ENCODE measurements at regions not wholly inside any gene's neighbourhood (a gene's known extent, or its start where the extent isn't known, plus 50 kb on each side); places are given as distances from the start of the nearest gene placed in this dataset.
A peak's percentile ranks its signal among the peaks of the same experiment; 100 is the strongest.

DNA sequence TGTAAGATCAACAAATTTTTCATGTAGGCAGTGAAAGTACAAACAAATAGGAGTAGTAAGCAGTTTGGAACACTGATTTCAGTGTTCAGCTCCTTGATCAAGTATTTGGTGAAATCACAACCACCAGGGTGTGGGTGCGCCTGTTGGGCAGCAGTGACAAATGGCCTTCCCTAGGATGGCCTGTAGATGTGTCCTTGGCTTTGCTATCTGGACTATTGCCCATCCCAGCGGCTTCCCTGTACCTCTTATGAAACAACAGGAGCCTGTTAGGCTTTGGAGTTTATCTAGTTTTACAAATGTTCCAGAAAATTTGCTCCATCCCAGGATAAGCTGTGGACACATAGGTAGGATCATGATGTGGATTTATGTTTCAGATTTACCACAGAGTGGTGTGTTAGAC lies 216.8 kb upstream of the FAT1 start (continued):
- TF ChIP-seq MBNL3 (CRISPR knock-in tag; conservative IDR thresholded peaks at IDR 0.05) (no peak), ZNF260 (CRISPR knock-in tag; IDR thresholded peaks at IDR 0.05; ENCODE audit: borderline replicate concordance, low read depth) (no peak), NBN (conservative IDR thresholded peaks at IDR 0.05) (no peak), ATAD3A (CRISPR knock-in tag; IDR thresholded peaks at IDR 0.05) (no peak), NFE2L2 (IDR thresholded peaks at IDR 0.05; ENCODE audit: low read length) (no peak), KLF13 (CRISPR knock-in tag; IDR thresholded peaks at IDR 0.05) (no peak), TGIF2 (CRISPR knock-in tag; IDR thresholded peaks at IDR 0.05) (no peak), REXO4 (CRISPR knock-in tag; IDR thresholded peaks at IDR 0.05; ENCODE audit: borderline replicate concordance) (no peak), ZNF644 (CRISPR knock-in tag; IDR thresholded peaks at IDR 0.05; ENCODE audit: low read depth) (peak; percentile 63; the same call in 1 of the 2 replicates), ZFP90 (CRISPR knock-in tag; IDR thresholded peaks at IDR 0.05; ENCODE audit: borderline replicate concordance) (no peak), ZNF256 (CRISPR knock-in tag; conservative IDR thresholded peaks at IDR 0.05) (no peak)
- TF ChIP-seq, protein P1, sequence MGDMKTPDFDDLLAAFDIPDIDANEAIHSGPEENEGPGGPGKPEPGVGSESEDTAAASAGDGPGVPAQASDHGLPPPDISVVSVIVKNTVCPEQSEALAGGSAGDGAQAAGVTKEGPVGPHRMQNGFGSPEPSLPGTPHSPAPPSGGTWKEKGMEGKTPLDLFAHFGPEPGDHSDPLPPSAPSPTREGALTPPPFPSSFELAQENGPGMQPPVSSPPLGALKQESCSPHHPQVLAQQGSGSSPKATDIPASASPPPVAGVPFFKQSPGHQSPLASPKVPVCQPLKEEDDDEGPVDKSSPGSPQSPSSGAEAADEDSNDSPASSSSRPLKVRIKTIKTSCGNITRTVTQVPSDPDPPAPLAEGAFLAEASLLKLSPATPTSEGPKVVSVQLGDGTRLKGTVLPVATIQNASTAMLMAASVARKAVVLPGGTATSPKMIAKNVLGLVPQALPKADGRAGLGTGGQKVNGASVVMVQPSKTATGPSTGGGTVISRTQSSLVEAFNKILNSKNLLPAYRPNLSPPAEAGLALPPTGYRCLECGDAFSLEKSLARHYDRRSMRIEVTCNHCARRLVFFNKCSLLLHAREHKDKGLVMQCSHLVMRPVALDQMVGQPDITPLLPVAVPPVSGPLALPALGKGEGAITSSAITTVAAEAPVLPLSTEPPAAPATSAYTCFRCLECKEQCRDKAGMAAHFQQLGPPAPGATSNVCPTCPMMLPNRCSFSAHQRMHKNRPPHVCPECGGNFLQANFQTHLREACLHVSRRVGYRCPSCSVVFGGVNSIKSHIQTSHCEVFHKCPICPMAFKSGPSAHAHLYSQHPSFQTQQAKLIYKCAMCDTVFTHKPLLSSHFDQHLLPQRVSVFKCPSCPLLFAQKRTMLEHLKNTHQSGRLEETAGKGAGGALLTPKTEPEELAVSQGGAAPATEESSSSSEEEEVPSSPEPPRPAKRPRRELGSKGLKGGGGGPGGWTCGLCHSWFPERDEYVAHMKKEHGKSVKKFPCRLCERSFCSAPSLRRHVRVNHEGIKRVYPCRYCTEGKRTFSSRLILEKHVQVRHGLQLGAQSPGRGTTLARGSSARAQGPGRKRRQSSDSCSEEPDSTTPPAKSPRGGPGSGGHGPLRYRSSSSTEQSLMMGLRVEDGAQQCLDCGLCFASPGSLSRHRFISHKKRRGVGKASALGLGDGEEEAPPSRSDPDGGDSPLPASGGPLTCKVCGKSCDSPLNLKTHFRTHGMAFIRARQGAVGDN (CRISPR knock-in tag; IDR thresholded peaks at IDR 0.05) = no peak
- TF ChIP-seq, protein P2, sequence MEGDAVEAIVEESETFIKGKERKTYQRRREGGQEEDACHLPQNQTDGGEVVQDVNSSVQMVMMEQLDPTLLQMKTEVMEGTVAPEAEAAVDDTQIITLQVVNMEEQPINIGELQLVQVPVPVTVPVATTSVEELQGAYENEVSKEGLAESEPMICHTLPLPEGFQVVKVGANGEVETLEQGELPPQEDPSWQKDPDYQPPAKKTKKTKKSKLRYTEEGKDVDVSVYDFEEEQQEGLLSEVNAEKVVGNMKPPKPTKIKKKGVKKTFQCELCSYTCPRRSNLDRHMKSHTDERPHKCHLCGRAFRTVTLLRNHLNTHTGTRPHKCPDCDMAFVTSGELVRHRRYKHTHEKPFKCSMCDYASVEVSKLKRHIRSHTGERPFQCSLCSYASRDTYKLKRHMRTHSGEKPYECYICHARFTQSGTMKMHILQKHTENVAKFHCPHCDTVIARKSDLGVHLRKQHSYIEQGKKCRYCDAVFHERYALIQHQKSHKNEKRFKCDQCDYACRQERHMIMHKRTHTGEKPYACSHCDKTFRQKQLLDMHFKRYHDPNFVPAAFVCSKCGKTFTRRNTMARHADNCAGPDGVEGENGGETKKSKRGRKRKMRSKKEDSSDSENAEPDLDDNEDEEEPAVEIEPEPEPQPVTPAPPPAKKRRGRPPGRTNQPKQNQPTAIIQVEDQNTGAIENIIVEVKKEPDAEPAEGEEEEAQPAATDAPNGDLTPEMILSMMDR (CRISPR knock-in tag; IDR thresholded peaks at IDR 0.05) = 0 out of 2 replicates have a peak, but pooled peaks have one; percentile 9
- TF ChIP-seq, protein P3, sequence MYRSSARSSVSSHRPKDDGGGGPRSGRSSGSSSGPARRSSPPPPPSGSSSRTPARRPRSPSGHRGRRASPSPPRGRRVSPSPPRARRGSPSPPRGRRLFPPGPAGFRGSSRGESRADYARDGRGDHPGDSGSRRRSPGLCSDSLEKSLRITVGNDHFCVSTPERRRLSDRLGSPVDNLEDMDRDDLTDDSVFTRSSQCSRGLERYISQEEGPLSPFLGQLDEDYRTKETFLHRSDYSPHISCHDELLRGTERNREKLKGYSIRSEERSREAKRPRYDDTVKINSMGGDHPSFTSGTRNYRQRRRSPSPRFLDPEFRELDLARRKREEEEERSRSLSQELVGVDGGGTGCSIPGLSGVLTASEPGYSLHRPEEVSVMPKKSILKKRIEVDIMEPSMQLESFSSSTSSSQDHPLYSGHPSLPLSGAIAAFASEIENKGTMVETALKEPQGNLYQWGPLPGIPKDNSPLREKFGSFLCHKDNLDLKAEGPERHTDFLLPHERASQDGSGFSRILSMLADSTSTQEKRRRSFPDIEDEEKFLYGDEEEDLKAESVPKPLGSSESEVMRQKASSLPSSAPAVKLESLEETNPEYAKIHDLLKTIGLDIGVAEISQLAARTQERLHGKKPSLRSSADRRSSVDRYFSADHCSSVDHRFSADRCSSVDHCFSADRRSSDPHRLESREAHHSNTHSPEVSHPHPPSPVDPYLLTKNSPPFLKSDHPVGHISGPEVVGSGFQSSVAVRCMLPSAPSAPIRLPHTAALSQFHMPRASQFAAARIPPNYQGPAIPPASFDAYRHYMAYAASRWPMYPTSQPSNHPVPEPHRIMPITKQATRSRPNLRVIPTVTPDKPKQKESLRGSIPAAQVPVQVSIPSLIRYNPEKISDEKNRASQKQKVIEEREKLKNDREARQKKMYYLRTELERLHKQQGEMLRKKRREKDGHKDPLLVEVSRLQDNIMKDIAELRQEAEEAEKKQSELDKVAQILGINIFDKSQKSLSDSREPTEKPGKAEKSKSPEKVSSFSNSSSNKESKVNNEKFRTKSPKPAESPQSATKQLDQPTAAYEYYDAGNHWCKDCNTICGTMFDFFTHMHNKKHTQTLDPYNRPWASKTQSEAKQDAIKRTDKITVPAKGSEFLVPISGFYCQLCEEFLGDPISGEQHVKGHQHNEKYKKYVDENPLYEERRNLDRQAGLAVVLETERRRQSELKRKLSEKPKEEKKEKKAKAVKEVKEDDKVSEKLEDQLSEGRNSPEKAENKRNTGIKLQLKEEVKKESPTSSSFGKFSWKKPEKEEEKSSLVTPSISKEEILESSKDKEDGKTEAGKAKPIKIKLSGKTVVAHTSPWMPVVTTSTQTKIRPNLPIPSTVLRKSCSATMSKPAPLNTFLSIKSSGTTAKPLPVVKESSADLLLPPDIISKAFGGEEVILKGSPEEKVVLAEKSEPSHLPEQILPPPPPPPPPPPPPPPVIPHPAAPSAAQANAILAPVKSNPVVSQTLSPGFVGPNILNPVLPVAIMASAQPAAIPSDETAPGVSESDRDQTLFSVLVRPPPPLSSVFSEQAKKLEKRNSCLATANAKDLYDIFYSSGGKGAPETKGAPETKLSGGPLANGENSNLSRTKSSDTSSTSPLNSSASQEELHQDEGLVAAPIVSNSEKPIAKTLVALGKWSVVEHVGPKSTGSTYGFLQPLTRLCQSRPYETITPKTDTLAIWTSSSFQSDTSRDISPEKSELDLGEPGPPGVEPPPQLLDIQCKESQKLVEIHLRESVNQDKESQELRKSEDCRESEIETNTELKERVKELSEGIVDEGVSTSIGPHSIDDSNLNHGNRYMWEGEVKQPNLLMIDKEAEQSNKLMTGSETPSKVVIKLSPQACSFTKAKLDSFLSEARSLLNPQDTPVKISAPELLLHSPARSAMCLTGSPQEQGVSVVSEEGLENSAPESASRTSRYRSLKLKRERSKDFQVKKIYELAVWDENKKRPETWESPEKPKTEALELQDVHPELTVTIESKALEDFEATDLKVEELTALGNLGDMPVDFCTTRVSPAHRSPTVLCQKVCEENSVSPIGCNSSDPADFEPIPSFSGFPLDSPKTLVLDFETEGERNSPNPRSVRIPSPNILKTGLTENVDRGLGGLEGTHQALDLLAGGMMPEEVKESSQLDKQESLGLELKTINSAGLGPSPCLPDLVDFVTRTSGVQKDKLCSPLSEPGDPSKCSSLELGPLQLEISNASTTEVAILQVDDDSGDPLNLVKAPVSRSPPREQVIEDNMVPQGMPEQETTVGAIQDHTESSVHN (CRISPR knock-in tag; IDR thresholded peaks at IDR 0.05) = no peak
